ENCODE measurements at regions not wholly inside any gene's neighbourhood (a gene's known extent, or its start where the extent isn't known, plus 50 kb on each side); places are given as distances from the start of the nearest gene placed in this dataset.
A peak's percentile ranks its signal among the peaks of the same experiment; 100 is the strongest.
"Not testable (repeated sequence)": the region's sequence is repeated elsewhere in the genome, so short reads cannot be mapped to it uniquely, and the experiment has no call there.

DNA sequence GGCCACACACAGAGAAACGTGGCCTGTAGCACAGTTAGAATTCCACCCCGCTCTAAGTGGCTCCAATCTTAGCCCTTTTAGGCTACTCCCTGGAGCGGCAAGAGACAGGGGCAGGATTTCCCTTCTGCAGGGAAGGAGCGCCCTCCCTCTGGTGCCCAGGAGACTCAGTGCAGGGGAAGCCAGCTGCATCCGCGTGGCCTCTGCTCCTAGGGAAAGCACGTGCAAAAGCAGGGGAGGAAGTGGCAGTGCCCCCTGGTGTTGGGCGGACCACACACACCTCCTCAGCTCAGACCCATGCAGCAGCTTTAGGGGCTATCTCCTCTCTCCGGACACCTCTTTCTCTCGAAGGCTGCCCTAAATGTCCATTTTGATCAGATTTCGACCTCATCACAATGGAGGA lies 50.0 kb downstream of the SPRING1 start:
- Mint-ChIP-seq H3K4me1 (peaks cover 4% of the 10 kb centered on the region), H3K9me3 (no peaks in the 10 kb centered on the region), H3K27ac (no peak overlapping the region), H3K27me3 (peaks cover 17% of the 10 kb centered on the region), H3K36me3 (ENCODE audit: low read depth) (no peaks in the 10 kb centered on the region), H3K4me3 (no peak overlapping the region)
- intact Hi-C loops (cut with micrococcal nuclease), result no loop called here
- peak; percentile 73 for DNase-seq

DNA sequence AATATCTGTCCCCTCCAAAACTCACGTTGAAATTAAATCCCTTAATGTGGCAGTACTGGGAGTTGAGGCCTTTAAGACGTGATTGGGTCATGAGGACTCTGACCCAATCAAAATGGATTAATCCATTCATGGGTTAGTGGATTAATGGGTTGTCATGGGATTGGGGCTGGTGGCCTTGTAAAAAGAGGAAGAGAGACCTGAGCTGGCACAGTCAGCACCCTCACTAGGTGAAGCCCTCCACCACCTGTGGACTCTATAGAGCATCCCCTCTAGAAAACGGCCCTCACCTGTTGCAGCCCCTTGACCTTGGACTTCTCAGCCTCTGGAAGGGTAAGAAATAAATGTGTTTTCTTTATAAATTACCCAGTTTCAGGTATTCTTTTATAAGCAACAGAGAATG lies 53.0 kb downstream of the SPRING1 start:
- DNase-seq, result no peak
- no peaks in the 10 kb centered on the region for H3K36me3 Mint-ChIP-seq (ENCODE audit: low read depth)
- intact Hi-C loops (cut with micrococcal nuclease), result no loop called here
- H3K27me3 Mint-ChIP-seq, result peaks cover 7% of the 10 kb centered on the region
- H3K4me3 Mint-ChIP-seq, result no peak overlapping the region
- no peaks in the 10 kb centered on the region for H3K9me3 Mint-ChIP-seq
- no peak overlapping the region for H3K27ac Mint-ChIP-seq
- H3K4me1 Mint-ChIP-seq, result peaks cover 2% of the 10 kb centered on the region

DNA sequence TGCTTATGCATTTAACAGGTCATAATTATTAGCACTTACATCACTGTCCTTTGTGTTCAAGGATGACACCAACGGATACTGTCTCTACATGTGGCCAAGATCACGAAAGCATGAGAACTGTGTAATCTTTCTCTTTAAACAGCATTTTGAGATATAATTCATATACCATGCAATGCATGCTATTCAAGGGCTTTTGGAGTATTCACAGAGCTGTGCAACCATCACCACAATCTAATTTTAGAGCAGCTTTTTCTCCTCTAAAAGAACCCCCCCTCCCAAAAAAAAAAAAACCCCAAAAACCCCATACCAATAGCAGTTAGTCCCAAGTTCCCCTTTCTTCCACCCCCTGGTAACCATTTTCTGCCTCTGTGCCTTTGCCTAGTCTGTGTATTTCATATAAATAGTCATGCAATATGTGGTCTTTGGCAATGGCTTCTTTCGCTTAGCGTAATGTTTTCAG lies 60.6 kb downstream of the SPRING1 start:
- H3K36me3 Mint-ChIP-seq (ENCODE audit: low read depth), result no peaks in the 10 kb centered on the region
- peaks cover 34% of the 10 kb centered on the region for H3K4me1 Mint-ChIP-seq
- no peak overlapping the region for H3K4me3 Mint-ChIP-seq
- no peak for DNase-seq
- H3K9me3 Mint-ChIP-seq, result no peaks in the 10 kb centered on the region
- peaks cover 2% of the 10 kb centered on the region for H3K27me3 Mint-ChIP-seq
- intact Hi-C loops (cut with micrococcal nuclease), result no loop called here
- no peak overlapping the region for H3K27ac Mint-ChIP-seq

DNA sequence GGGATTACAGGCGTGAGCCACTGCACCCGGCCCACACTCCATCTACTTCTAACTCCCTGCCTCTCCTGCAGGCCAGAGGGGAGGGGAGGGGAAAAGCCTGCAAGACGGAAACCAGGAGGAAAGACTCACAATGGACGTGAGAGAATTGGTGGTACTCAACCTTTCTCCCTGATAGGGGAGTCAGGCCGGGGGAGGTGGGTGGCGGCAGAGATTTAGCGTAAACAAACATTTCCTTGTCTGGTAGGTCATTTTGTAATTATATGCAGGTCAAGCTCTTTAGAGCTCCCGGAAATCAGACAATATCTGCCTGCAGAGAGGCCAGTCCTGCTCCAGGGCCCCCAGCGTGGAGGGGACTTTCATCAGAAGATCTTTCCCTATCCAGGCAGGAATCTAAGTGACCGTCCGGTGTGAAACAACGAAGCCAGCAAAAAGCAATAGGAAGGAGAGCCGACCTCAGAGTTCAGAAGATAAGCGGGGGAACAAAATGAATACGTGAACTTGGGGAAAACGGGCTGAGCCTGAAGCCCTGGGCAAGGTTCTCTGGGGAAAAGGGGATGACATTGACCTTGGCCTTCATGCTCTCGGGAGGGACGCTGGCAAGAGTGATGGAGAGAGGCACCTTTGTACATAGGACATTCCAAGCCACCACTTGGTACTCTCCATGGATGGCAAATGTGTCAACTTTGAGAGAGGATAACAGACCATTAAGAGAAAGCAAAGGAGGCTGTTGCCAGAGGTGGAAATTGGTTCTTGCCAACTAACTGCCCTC lies 62.3 kb downstream of the SPRING1 start:
- Mint-ChIP-seq H3K4me1 (peaks cover 42% of the 10 kb centered on the region), H3K4me3 (no peak overlapping the region), H3K27me3 (peaks cover 1% of the 10 kb centered on the region), H3K9me3 (no peaks in the 10 kb centered on the region), H3K36me3 (ENCODE audit: low read depth) (no peaks in the 10 kb centered on the region), H3K27ac (peak overlapping the region; percentile 53)
- DNase-seq, result no peak
- intact Hi-C loops (cut with micrococcal nuclease), result no loop called here

DNA sequence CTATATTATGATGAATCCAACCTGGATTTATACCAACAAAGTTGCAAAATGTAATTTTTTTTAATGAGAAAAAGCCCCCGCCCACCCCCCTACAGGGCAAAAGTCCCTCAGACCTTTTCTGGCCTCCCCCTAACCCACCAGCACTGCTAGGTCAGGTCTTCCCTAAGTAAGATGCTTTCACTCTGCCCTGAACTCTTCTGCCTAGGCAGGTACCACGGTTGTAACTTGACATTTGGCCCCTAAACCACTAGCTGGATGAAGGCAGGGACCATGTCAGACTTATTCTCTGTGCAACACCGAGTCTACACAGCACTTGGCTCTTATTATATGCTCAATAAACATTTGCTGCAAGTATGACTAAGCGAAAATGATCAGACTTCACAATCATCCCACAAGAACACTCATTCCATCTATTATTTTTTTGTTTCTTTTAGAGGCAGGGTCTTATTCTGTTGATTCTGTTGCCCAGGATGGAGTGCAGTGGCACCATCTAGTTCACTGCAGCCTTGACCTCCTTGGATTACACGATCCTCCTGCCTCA lies 63.2 kb downstream of the SPRING1 start:
- Mint-ChIP-seq H3K4me3 (no peak overlapping the region), H3K9me3 (no peaks in the 10 kb centered on the region), H3K36me3 (ENCODE audit: low read depth) (no peaks in the 10 kb centered on the region), H3K4me1 (peaks cover 42% of the 10 kb centered on the region), H3K27ac (peak overlapping the region; percentile 32), H3K27me3 (no peaks in the 10 kb centered on the region)
- intact Hi-C loops (cut with micrococcal nuclease), result no loop called here
- no peak for DNase-seq

DNA sequence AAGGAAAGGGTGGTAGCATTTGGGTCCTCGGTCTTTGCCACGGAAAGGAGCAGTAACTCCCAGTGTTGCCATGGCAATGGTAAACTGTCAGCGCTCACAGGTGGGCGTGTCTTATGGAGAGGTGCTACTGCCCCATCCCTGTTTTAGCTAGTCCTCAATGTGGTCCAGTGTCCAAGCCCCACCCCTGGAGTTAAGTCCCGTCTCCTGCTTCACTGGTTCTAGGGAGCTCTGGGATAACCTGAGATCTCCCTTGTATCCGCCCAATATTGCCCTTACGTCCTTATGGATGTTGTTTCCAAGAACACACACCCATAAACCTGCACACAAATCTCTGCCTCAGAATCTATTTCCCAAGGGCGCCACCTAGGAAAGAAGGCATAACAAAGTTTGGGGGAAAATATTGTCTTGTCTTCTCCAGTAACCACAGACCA lies 64.2 kb downstream of the SPRING1 start:
- H3K36me3 Mint-ChIP-seq (ENCODE audit: low read depth), result no peaks in the 10 kb centered on the region

DNA sequence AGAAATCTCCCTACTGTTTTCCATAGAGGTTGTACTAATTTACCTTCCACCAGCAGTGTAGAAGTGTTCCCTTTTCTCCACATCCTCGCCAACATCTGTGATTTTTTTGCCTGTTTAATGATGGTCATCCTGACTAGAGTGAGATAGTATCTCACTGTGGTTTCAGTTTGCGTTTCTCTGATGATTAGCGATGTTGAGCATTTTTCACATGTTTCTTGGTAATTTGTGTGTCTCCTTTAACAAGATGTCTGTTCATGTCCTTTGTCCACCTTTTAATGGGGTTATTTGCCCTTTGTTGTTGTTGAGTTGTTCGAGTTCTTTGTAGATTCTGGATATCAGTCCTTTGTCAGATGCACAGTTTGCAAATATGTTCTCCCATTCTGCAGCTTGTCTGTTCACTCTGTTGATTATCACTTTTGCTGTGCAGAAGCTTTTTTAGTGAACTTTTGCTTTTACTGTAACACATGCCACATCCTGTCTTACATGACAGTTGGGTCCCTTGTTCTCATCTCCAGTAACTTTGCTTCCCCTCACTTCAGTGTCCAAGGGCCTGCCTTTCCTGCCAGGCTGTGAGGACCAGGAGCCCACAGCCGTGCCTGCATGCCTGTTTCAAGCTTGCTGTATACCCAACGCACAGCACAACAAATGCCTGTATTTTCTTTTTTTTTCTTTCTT lies 64.9 kb downstream of the SPRING1 start:
- intact Hi-C loops (cut with micrococcal nuclease), result loop anchor here (2.0 kb wide), 1 partner anchor 396 kb away; the partner anchor contains the start of gene MED13L
- no peaks in the 10 kb centered on the region for H3K9me3 Mint-ChIP-seq
- peak overlapping the region; percentile 85 for H3K27ac Mint-ChIP-seq
- DNase-seq, result peak; percentile 83
- peak overlapping the region; percentile 80 for H3K4me3 Mint-ChIP-seq
- H3K4me1 Mint-ChIP-seq, result peaks cover 42% of the 10 kb centered on the region
- no peaks in the 10 kb centered on the region for H3K27me3 Mint-ChIP-seq
- no peaks in the 10 kb centered on the region for H3K36me3 Mint-ChIP-seq (ENCODE audit: low read depth)

More for the DNA sequence above, 64.2 kb downstream of the SPRING1 start:
- intact Hi-C loops (cut with micrococcal nuclease), result loop anchor here (2.0 kb wide), 1 partner anchor 397 kb away; the partner anchor contains the start of gene MED13L
- Mint-ChIP-seq H3K9me3 (no peaks in the 10 kb centered on the region), H3K27me3 (no peaks in the 10 kb centered on the region), H3K27ac (peak overlapping the region; percentile 85), H3K4me3 (peak overlapping the region; percentile 36), H3K4me1 (peaks cover 42% of the 10 kb centered on the region)
- DNase-seq, result peak; percentile 70

DNA sequence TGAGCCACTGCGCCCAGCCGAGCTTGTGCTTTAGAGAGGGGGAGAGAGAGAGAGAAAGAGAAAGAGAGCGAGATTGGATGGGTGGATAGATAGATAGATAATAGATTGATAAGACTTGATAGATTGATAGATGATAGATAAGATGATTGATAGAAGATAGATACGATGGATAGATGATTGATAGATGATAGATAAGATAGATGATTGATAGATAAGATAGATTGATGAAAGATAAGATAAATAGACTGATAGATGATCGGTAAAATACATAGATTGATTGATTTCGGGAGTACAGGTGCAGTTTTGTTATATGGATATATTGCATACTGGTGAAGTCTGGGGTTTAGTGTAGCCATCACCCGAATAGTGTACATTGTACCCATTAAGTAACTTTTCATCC lies 65.9 kb downstream of the SPRING1 start:
- intact Hi-C loops (cut with micrococcal nuclease), result loop anchor here (2.0 kb wide), 1 partner anchor 395 kb away; the partner anchor contains the start of gene MED13L
- no peak for DNase-seq
- peak overlapping the region; percentile 11 for H3K4me3 Mint-ChIP-seq
- no peaks in the 10 kb centered on the region for H3K9me3 Mint-ChIP-seq
- H3K27ac Mint-ChIP-seq, result no peak overlapping the region
- H3K4me1 Mint-ChIP-seq, result peaks cover 42% of the 10 kb centered on the region
- H3K36me3 Mint-ChIP-seq (ENCODE audit: low read depth), result no peaks in the 10 kb centered on the region
- no peaks in the 10 kb centered on the region for H3K27me3 Mint-ChIP-seq

DNA sequence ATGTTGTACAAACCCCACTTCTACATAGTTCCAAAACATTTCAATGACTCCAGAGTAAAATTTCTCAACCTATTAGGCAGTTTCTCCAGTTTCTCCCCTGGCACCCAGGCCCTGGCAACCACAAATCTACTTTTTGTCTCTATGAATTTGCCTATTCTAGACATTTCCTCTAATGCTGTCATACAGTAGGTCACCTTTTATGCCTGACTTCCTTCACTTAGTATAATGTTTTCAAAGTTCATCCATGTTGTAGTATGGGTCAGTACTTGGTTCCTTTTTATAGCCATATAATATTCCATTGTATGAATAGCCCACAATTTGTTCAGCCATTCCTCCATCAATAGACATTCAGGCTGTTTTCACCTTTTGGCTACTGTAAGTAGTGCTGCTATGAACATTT lies 67.0 kb downstream of the SPRING1 start:
- H3K27me3 Mint-ChIP-seq, result no peaks in the 10 kb centered on the region
- H3K36me3 Mint-ChIP-seq (ENCODE audit: low read depth), result no peaks in the 10 kb centered on the region
- intact Hi-C loops (cut with micrococcal nuclease), result no loop called here
- H3K4me1 Mint-ChIP-seq, result peaks cover 37% of the 10 kb centered on the region
- H3K27ac Mint-ChIP-seq, result no peak overlapping the region
- H3K4me3 Mint-ChIP-seq, result no peak overlapping the region
- no peak for DNase-seq
- H3K9me3 Mint-ChIP-seq, result no peaks in the 10 kb centered on the region

DNA sequence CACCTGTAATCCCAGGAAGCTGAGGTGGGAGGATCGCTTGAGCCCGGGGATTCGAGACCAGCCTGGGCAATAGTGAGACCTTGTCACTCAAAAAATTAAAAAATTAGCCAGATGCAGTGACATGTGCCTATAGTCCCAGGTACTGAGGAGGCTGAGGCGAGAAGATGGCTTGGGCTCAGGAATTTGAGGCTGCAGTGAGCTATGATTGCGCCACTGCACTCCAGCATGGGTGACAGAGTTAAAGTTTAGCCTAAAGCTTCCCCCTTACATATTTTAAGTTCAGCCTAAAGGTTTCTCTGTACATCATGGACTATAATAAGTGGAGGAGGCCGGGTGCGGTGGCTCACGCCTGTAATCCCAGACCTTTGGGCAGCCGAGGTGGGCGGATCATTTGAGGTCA lies 70.1 kb downstream of the SPRING1 start:
- Mint-ChIP-seq H3K4me1 (peaks cover 13% of the 10 kb centered on the region), H3K27ac (no peak overlapping the region), H3K36me3 (ENCODE audit: low read depth) (no peaks in the 10 kb centered on the region), H3K27me3 (peaks cover 7% of the 10 kb centered on the region), H3K9me3 (no peaks in the 10 kb centered on the region), H3K4me3 (no peak overlapping the region)
- intact Hi-C loops (cut with micrococcal nuclease), result no loop called here
- no peak for DNase-seq

DNA sequence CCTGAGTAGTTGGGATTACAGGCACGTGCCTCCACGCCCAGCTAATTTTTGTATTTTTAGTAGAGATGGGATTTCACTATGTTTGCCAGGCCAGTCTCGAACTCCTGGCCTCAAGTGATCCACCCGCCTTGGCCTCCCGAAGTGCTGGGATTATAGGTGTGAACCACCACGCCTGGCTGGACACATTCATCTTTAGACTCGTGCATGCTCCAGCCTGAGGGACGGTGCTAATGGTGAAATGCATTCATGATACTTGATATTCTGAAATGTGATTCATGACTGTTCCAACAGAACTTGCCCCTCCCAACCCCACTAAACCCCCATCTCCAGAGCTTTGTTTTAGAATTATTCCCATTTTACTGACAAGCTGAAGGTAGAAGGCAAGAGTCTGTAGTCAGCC lies 71.0 kb downstream of the SPRING1 start:
- H3K4me1 Mint-ChIP-seq; DNase-seq; H3K27me3 Mint-ChIP-seq; H3K9me3 Mint-ChIP-seq; H3K36me3 Mint-ChIP-seq (ENCODE audit: low read depth); H3K27ac Mint-ChIP-seq; intact Hi-C loops (cut with micrococcal nuclease); H3K4me3 Mint-ChIP-seq: not testable (repeated sequence)

DNA sequence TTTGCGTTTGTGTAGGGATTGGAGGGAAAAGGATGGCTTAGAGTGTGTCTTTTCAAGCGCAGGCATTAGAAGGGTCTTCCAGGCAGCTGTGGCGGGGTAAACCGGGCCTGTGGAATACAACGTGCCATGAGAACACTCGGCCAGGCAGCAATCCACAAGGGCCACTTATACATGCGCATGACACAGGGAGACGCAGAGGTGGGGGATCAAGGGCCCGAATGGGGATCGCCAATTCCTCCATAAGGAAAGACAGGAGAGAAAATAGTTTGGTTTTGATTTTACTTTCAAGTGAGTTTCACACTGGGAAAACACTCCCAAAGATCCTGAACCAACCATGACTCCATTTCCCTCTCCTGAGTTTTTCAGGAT lies 71.6 kb downstream of the SPRING1 start:
- intact Hi-C loops (cut with micrococcal nuclease), result no loop called here
- Mint-ChIP-seq H3K27ac (no peak overlapping the region), H3K36me3 (ENCODE audit: low read depth) (no peaks in the 10 kb centered on the region), H3K4me1 (peaks cover 2% of the 10 kb centered on the region), H3K9me3 (no peaks in the 10 kb centered on the region), H3K27me3 (peaks cover 8% of the 10 kb centered on the region), H3K4me3 (no peak overlapping the region)
- no peak for DNase-seq

DNA sequence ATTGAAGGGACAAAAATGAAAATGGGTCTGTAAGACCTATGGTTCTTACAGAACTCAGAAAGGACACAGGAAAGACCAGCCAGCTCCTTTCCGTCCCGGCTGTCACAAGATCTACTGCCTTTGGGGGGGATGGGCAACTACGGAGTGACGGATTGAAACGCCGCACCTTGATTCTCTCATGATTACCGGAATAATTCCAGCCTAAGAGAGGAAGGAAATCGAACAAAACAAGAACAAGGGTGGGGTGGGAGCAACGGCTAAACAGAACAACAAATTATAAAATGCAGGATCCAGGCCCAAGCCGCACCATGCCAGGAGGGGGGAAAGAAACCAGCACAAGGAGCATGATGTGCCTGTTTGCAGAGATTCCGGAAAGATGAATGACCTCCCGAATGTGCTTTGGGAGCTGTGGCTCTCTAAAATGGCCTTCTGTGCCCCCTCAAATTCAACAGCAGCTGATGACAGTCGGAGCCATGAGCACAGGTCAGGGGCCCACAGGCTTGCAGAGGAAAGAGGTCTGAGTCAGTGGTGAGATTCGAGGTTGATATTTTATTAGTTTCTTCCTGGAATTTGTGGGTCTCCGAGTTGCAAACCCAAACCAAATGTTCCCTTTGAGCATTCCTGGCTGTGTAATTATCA lies 72.1 kb downstream of the SPRING1 start:
- intact Hi-C loops (cut with micrococcal nuclease), result no loop called here
- no peak overlapping the region for H3K4me3 Mint-ChIP-seq
- H3K27me3 Mint-ChIP-seq, result peaks cover 8% of the 10 kb centered on the region
- no peak for DNase-seq
- no peaks in the 10 kb centered on the region for H3K9me3 Mint-ChIP-seq
- H3K36me3 Mint-ChIP-seq (ENCODE audit: low read depth), result no peaks in the 10 kb centered on the region
- H3K4me1 Mint-ChIP-seq, result peaks cover under 1% of the 10 kb centered on the region
- no peak overlapping the region for H3K27ac Mint-ChIP-seq

DNA sequence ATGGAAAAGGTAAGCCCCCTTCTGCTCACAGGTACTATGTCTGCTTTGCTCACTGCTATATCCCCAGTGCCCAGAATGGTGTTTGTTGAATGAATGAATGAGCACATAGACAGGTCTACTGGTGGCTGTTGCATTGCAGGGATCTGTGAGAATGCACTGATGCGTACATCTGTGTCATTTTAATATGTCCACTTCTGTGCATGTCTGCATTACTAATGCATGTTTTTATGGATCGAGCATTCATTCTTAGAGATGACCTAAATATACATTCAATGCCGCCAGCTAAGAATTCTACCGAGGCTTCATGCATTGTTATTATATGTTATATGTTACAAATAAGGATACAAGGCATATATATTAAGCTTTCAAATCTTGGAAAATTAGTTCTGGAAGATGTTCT lies 73.8 kb downstream of the SPRING1 start:
- Mint-ChIP-seq H3K4me1 (no peaks in the 10 kb centered on the region), H3K27me3 (peaks cover 13% of the 10 kb centered on the region), H3K4me3 (no peak overlapping the region), H3K36me3 (ENCODE audit: low read depth) (no peaks in the 10 kb centered on the region), H3K9me3 (no peaks in the 10 kb centered on the region), H3K27ac (no peak overlapping the region)
- intact Hi-C loops (cut with micrococcal nuclease), result no loop called here
- no peak for DNase-seq
